HG03064 (cell line): ENCODE measurements at regions not wholly inside any gene's neighbourhood (a gene's known extent, or its start where the extent isn't known, plus 50 kb on each side); places are given as distances from the start of the nearest gene placed in this dataset.
"Not testable (repeated sequence)": the region's sequence is repeated elsewhere in the genome, so short reads cannot be mapped to it uniquely, and the experiment has no call there.

Experiments
- ATAC-seq: cut with Tn5 transposase; IDR thresholded peaks from one replicate; pipeline ENCODE4 v1.9.1; 2021; ENCODE audit warnings: low read depth; ENCODE audit not compliant: unreplicated experiment

GRCh38 chr2:142290931-142291330 lies 160.1 kb upstream of the LRP1B start:
- no peak for ATAC-seq

- no peak for ATAC-seq
These were observed 155.8 kb upstream of the LRP1B start for GRCh38 chr2:142286618-142287017.

DNA sequence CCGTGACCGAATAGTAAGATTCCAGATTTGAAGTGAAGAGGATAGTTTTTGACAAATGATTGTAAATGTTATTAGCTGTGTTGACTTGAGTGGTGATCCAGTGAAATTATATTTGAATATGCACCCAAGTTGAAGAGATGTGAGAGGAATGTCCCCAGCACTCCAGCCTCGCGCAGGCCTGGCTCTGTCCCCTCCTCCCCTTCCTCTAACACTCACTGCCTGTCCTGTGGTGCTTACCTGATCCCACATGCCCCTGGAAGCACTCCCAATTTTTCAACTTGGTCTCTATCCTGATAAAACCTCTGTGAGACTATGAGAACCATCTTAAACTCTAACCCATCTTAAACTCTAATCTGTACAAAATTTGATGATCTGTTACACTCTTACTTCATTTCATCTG lies 154.7 kb upstream of the LRP1B start:
- ATAC-seq: no peak

DNA sequence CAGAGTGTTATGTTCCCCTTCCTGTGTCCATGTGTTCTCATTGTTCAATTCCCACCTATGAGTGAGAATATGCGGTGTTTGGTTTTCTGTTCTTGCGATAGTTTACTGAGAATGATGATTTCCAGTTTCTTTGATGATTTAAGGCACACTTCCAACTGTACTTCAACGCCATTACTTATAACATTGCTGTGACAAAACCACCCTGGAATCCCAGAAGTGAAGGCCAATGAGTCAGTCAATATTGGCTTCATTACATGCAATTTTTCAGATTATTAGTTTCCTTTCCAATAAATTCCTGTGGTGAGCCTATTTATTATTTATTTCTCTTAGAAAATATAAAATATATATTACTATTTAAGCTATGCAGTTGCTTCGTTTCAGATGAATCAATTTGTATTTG lies 153.5 kb upstream of the LRP1B start:
- not testable (repeated sequence) for ATAC-seq

DNA sequence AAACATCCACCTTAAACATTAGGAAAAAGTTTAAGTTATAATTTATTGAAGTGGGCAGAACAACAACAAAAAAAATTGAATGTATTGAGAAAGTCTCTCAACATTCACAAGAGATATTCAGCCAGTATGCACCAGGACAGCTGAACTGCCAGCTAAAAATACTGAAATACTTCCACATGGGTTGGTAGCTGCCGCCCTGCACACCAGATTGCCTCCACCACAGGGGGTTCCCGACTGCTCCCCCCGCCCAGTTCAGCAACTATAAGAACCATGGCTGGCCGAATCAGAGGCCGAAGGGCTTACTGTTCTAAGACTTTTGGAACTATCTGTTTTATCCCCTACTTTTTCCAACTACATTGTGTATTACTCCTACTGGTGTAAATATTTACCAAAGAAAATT lies 150.0 kb upstream of the LRP1B start:
- ATAC-seq: no peak

DNA sequence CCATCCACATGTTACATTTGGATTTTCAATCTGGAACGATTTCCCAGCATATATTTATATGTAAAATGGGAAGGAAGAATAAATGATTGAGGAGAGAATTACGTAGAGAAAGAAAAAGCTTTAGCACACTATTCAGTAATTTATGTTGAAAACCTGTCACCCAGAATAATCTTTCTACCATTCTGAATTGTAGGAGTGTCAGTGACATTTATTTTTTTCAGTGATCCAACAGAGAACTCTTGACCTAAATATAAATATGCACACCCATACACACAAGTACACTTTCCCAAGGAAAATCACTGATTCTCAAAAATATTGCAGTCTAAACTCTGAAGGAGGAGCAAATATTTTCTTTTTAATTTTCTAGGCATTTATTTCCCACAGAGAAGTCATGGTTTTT lies 140.2 kb upstream of the LRP1B start:
- ATAC-seq: no peak

DNA sequence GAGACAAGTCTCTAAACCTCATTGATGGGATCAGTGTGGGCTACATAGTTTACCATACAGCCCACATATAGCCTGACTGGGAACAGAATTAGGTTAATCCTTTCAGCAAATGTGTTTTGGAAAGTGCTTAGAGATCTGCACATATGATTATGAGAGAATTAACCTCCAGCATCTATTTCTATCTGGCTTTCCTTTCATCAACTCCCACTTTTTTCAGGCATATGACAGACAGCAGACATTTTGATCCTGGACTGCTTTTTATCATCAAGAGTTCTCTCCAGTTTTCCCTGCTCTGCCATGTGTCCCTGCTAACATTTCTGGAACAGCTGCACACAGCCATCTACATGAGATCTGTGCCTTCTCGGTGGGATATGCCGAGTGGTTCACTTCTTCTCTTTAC lies 139.5 kb upstream of the LRP1B start:
- ATAC-seq: no peak

- no peak for ATAC-seq
These were observed 128.5 kb upstream of the LRP1B start for GRCh38 chr2:142259356-142259755.

GRCh38 chr2:142254031-142254430 lies 123.2 kb upstream of the LRP1B start:
- no peak for ATAC-seq

GRCh38 chr2:142241016-142241415 lies 110.2 kb upstream of the LRP1B start:
- no peak for ATAC-seq

DNA sequence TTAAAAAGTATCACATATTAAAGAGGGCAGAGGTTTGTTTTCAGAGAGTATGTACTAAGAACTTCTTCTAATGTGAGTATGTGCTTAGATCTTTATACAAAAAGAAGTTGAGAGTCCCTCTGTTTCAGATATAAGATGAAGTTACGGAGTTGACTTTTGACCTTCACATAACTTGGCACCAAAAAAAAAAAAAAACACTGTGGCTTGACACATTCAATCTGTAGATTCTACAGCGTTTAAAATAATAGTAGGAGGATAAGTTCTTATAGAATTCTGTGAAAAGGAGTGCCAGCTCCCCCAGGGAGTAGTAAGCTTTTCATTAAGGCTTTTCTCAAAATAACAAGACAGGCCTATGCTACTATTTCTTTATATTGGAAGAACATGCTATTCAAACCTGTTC lies 105.4 kb upstream of the LRP1B start:
- no peak for ATAC-seq

DNA sequence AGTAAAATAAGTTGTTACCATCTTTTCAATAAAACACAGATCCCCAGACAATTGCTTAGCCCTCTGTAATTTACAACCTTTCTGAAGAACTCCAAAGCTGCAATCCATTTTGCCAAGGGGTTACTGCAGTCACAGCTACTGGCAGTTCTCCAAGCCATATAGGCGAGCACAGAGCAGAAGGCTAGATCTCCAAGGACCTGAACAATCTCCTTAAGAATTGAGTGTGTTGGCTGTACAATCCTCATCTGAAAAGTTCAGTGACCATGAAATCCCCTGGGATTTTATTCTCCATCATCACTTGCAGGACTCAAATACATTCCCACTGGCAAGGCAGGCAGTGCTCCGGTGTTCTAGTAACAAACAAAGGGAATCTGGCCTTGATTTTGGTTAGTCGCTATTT lies 103.9 kb upstream of the LRP1B start:
- no peak for ATAC-seq

GRCh38 chr2:142223309-142223708 lies 92.5 kb upstream of the LRP1B start:
- ATAC-seq: no peak

DNA sequence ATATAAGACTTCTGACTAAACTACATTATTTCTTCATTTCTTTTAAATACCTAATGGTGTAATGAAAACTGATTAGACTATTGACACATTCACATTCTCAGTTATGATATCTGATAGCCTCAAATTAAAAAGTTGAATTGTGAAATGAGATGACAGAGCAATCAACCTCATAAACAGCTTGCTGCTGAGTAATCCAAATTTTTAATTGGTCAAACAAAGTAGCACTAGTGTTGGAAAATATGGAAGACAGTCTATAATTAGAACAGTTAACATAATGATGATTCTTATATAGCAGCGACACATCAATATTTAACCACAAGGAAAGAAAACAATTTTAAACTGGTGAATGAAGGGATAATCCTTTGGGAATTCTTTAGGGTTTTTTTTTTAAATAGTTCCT lies 91.9 kb upstream of the LRP1B start:
- ATAC-seq: no peak

DNA sequence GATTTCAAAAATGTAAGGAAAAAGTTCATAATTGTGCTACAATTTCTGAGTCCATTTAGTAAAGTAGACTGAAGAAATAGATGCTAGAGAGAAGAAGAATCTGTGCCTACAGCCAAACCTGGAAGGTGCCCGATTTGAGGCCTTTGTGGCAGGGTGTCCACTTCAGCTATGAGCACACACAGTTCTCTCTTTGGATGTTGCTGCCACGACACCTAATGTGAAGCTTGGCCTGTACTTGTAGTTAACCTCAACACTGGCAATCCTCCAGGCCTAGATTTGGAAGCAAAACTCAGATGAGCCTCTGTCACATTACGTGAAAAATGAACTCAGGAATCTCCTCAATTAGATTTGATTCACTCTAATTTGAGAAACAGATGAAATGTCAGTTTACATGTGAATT lies 90.1 kb upstream of the LRP1B start:
- no peak for ATAC-seq

- ATAC-seq: no peak
These were observed 89.4 kb upstream of the LRP1B start for GRCh38 chr2:142220239-142220638.

- ATAC-seq: no peak
These were observed 87.7 kb upstream of the LRP1B start for GRCh38 chr2:142218471-142218870.

- ATAC-seq: no peak
These were observed 87.0 kb upstream of the LRP1B start for GRCh38 chr2:142217804-142218203.

DNA sequence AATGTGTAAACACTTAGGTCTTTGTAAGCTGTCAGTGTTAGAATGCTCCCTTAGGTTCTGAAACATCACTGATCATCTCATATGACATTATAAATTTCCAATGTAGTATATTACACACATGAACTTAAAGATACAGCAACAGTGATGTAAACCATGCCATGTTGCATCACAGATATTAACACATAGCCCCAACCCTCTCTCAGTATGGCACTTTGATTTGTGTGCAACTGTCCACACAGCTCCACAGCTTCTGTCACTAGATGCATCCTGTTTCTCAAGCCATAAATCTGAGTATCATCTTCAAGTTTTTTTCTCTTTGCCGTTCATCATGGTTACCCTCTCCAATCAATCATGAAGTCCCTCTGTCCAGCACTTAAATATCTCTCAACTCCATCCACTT lies 69.2 kb upstream of the LRP1B start:
- no peak for ATAC-seq

DNA sequence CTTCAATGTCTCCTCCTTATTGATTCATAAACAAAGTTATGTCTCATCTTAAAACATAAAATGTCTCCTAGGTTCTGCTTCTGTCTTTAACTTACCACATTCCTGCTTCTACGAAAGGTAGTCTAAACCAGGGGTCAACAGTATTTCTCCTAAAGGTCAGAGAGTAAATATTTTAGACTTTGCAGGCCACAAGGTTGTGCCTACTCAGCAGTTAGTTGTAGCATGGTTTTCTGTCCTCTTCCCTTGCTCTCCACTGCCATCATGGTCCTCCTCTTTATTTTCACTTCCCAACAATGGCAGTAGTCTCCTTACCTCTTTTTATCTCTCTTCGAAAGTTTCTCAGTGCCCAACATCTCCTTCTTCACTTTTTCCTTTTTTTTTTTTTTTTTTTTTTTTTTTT lies 68.3 kb upstream of the LRP1B start:
- no peak for ATAC-seq

DNA sequence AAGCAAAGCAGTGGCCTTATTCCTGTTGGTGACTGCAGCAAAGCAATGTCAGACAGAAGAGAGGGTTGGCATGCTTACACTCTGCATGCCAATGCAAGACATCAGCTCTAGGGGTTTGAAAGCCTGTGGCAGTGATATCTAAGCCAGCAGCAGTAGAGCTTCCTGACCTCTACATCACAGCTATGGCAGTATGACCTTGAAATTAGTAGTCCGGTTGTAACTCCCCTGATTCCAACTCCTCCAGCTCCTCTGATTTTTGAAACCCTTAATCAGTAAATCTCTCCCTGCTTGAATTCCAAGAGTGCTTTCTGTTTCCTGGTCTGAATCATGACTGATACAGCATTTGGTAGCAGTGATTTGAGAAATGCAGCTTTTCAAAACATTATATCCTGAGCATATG lies 60.0 kb upstream of the LRP1B start:
- ATAC-seq: no peak

DNA sequence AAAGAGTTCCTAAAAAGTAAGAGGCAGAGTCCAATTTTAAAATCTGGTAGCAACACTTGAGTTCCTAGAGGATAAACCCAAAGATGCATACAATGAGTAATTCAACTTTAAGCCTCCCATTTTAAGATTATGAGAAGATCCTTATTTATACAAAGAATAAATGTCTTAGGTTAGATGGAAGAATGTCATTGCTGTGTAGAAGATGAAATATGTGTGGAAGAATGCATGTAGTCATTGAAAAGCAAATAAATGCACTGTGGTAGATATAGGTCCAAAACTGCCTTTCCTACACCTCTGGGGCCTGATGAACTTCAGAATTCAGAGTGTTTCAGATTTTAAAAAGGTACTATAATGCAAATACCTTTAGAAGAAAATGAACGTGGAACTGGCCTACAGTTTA lies 58.7 kb upstream of the LRP1B start:
- no peak for ATAC-seq

GRCh38 chr2:142188562-142188961 lies 57.7 kb upstream of the LRP1B start:
- ATAC-seq: no peak
